Stimulated activated CD8-positive, alpha-beta memory T cell treated with anti-CD3 and anti-CD28 coated beads, Interleukin-7, amount 100 ng/mL, for 24 hours (primary cell): ENCODE measurements at regions not wholly inside any gene's neighbourhood (a gene's known extent, or its start where the extent isn't known, plus 50 kb on each side); places are given as distances from the start of the nearest gene placed in this dataset.

ENCODE experiments used
- DNase-seq: peaks from one replicate; pipeline ENCODE4 v3.0.0-alpha.2; 2020; ENCODE audit warnings: low read depth

GRCh38 chr12:34291426-34291901 lies 269.2 kb downstream of the ALG10 start:
- no peak for DNase-seq

- no peak for DNase-seq
These were observed 270.7 kb downstream of the ALG10 start for GRCh38 chr12:34292736-34293625.

DNA sequence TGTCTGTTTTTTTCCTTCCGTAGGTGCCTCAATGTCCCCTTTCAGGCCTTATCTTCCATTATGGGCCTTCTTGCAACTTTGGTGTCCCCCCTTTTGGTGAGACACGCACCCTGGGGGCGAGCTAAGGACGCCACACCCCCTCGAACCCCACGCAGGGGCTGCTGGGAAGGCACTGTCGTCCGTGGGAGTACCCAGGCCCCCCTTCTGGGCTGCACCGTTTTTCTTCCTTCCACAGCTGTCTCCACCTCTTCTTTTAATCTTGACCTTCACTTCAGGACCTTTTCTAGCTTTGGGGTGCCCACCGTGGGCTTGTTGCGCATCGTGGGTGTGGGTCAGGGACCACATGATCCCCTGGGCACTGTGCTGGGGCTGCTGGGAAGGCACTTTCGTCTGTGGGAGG lies 271.8 kb downstream of the ALG10 start:
- no peak for DNase-seq

DNA sequence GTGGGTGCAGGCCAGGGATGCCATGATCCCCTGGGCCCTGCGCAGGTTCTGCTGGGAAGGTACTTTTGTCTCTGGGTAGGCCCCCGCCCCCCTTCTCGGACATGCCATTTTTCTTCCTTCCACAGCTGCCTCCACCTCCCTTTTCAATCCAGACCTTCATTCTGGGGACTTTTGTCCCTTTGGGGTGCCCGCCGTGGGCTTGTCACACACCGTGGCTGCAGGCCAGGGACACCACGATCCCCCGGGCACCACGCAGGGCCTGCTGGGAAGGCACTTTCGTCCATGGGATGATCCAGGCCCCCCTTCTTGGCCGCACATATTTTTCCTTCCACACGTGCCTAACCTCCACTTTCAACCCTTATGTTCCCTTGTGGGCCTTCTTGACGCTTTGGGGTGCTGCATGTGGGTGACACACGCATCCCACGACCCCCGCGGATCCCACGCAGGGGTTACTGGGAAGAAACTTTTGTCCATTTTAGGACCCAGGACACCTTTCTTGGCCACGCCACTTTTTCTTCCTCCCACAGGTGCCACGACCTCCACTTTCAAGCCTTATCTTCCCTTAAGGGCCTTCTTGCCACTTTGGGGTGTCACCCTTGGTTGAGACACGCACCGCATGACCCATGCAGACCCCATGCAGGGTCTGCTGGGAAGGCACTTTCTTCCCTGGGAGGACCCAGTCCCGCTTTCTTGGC lies 272.5 kb downstream of the ALG10 start:
- DNase-seq, result no peak

- no peak for DNase-seq
These were observed 273.3 kb downstream of the ALG10 start for GRCh38 chr12:34295366-34296142.

DNA sequence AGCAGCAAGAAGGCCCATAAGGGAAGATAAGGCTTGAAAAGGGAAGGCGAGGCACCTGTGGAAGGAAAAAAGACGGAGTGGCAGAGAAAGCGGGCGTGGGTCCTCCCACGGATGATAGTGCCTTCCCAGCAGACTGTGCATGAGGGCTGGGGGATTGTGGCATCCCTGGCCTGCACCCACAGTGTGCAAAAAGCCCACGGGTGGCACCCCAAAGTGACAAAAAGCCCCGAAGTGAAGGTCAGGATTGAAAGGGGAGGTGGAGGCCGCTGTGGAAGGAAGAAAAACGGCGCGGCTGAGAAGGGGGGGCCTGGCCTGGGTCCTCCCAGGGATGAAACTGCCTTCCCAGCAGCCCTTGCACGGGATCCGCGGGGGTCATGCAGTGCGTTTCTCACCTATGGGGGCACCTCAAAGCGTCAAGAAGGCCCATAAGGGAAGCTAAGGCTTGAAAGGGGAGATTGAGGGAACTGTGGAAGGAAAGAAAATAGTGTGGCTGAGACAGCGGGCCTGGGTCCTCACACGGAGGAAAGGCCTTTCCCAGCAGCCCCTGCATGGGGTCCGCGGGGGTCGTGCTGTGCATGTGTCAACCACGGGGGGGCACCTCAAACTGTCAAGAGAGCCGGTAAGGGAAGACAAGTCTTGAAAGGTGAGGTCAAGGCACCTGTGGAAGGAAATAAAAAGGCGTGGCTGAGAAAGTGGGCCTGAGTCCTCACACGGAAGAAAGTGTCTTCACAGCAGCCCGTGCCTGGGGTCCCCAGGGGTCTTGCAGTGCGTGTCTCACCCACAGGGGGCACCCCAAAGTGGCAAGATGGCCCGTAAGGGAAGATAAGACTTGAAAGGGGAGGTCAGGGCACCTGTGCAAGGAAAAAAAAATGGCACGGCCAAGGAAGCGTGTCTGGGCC lies 274.1 kb downstream of the ALG10 start:
- no peak for DNase-seq

DNA sequence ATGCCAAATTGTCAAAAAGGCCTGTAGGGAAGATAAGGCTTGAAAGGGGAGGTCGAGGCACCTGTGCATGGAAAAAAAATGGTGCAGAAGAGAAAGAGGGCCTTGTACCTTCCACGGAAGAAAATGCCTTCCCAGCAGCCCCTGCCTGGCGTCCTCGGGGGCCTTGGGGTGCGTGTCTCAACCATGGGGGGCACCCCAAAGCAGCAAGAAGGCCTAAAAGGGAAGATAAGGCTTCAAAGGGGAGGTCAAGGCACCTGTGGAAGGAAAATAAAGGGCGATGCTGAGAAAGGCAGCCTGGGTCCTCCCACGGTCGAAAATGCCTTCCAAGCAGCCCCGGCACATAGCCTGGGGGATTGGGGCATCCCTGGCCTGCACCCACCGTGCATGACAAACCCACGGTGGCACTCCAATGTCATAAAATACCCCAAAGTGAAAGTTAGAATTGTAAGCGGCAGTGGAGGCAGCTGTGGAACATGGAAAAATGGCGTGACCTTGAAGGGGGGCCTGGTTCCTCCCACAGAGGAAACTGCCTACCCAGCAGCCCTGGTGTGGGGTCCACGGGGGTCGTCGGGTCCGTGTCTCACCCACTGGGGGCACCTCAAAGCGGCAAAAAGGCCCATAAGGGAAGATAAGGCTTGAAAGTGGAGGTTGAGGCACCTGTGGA lies 275.0 kb downstream of the ALG10 start:
- DNase-seq, result no peak

GRCh38 chr12:34297790-34298164 lies 275.5 kb downstream of the ALG10 start:
- DNase-seq, result no peak

DNA sequence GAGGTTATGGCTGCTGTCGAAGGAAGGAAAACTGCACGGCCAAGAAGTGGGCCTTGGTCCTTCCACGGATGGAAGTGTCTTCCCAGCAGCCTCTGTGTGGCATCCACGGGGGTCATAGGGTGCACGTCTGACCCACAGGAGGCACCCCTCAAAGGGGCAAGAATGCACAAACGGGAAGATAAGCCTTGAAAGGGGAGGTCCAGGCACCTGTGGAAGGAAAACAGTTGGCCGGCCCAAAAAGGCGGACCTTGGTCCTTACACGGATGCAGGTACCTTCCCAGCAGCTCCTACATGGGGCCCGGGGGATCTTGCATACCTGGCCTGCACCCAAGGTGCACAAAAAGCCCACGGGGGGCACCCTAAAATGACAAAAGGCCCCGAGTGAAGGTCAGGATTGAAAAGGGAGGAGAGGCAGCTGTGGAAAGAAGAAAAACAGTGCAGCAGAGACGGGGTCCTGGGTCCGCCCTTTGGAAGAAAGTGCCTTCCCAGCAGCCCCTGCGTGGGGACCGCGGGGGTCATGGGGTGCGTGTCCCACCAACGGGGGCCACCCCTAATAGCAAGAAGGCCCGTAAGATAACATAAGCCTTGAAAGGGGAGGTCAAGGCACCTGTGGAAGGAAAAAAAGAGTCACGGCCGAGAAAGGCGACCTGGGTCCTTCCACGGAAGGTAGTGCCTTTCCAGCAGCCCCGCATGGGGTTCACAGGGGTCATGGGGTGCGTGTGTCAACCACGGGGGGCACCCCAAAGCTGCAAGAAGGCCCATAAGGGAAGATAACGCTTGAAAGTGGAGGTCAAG lies 276.1 kb downstream of the ALG10 start:
- DNase-seq, result no peak

- no peak for DNase-seq
These were observed 276.9 kb downstream of the ALG10 start for GRCh38 chr12:34298971-34299801.

DNA sequence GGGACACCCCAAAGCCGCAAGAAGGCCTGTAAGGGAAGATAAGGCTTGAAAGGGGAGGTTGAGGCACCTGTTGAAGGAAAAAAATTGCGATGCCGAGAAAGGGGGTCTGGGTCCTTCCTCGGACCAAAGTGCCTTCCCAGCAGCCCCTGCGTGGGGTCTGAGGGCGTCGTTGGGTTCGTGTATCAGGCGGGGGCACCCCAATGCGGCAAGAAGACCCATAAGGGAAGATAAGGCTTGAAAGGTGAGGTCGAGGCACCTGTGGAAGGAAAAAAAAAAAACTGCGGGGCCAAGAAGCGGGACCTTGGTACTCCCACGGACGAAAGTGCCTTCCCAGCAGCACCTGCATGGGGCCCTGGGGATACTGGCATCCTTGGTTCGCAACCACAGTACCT lies 277.5 kb downstream of the ALG10 start:
- no peak for DNase-seq

DNA sequence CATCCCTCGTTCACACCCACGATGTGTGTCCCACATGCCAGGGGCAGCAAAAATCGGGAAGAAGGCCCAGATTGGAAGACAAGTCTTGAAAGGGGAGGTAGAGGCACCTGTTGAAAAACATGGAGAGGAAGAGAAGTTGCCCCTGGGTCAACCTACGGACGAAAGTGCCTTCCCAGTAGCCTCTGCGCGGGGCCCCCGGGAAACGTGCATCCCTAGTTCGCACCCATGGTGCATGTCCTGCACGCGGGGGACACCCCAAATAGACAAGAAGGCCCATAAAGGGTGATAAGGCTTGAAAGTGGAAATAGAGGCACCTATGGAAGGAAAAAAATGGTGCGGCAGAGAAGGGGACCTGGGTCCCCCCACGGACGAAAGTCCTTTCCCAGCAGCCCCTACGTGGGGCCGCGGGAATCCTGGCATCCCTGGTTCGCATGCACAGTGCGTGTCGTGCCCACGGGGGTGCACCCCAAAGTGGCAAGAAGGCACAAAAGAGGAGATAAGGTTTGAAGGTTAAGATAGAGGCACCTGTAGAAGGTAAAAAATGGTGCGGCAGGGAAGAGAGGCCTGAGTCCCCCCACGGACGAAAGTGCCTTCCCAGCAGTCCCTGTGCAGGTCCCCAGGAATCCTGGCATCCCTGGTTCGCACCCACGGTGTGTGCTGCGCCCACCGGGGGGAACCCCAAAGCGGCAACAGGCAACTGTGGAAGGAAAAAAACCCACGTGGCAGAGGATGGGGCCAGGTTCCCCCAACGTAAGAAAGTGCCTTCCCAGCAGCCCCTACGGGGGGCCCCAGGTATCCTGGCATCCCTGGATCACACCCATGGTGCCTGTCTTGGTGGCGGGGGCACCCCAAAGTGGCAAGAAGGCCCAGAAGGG lies 278.3 kb downstream of the ALG10 start:
- DNase-seq, result no peak

DNA sequence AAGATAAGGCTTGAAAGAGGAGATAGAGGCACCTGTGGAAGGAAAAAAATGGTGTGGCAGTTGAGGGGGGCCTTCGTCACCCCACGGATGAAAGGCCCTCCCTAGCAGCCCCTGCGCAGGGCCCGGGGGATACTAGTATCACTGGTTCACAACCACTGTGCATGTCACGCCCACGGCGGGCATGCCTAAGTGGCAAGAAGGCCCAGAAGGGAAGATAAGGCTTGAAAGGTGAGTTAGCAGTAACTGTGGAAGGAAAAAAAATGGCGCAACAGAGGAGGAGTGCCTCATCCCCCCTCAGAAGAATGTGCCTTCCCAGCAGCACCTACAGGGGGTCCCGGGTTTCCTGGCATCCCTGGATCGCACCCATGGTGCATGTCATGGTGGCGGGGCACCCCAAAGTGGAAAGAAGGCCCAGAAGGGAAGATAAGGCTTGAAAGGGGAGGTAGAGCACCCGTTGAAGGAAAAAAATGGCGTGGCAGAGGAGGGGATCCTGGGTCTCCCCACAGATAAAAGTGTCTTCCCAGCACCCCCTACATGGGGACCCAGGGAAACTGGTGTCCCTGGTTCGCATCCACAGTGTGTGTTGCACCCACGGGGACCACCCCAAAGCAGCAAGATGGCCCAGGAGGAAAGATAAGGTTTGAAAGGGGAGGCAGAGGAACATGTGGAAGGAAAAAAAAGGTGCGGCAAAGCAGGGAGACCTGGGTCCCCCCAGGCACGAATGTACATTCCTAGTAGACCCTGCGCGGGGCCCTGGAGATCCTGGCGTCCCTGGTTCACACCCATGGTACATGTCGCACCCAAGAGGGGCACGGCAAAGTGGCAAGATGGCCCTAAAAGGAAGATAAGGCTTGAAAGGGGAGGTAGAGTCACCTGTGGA lies 279.2 kb downstream of the ALG10 start:
- no peak for DNase-seq

DNA sequence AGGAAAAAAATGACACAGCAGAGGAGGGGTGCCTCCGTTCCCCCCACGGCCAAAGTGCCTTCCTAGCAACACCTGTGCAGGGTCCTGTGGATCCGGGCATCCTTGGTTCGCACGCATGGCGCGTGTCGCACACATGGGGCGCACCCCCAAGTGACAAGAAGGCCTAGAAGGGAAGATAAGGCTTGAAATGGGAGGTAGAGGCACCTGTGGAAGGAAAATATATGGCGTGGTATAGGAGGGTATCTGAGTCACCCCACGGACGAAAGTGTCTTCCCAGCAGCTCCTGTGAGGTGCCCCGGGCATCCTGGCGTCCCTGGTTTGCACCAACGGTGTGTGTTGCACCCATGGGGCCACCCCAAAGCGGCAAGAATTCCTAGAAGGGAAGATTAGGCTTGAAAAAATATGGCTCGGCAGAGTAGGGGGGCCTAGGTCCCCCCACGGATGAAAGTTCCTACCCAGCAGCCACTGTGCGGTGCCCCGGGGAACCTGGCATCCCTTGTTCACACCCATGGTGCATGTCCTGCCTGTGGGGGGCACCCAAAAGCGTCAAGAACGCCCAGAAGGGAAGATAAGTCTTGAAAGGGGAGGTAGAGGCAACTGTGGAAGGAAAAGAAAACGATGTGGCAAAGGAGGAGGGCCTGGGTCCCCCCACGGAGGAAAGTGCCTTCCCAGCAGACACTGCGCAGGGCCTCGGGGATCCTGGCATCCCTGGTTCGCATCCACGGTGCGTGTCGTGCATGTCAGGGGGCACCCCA lies 280.0 kb downstream of the ALG10 start:
- DNase-seq, result no peak

DNA sequence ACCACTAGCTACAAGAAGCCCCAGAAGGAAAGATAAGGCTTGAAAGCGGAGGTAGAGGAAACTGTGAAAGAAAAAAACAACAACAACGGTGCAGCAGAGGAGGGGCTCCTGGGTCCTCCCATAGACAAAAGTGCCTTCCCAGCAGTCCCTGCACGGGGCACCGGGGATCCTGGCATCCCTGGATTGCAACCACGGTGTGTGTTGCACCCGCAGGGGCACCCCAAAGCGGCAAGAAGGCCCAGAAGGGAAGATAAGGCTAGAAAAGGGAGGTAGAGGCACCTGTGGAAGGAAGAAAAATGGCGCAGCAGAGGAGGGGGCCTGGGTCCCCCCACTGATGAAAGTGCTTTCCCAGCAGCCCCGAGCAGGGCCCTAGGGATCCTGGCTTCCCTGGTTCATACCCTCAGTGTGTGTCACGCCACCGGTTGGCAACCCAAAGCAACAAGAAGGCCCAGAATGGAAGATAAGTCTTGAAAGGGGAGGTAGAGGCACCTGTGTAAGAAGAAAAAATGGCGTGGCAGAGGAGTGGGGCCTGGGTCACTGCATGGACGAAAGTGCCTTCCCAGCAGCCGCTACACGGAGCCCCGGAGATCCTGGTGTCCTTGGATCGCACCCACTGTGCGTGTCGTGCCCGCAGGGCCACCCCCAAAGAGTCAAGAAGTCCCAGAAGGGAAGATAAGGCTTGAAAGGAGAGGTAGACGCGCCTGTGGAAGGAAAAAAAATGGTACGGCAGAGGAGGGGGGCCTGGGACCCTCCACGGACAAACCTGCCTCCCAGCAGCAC lies 281.0 kb downstream of the ALG10 start:
- DNase-seq, result no peak

DNA sequence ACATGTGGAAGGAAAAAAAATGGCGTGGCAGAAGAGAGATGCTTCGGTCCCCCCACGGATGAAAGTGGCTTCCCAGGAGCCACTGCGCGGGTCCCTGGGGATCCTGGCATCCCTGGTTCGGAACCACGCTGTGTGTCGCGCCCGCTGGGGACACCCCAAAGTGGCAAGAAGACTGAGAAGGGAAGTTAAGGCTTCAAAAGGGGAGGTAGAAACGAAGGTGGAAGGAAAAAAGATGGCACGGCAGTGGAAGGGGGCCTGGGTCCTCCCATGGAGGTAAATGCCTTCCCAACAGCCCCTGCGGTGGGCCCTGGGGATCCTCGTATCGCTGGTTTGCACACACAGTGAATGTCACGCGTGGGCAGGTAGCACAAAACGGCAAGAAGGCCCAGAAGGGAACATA lies 281.7 kb downstream of the ALG10 start:
- no peak for DNase-seq
